Fibroblast of lung (primary cell): ENCODE measurements at regions not wholly inside any gene's neighbourhood (a gene's known extent, or its start where the extent isn't known, plus 50 kb on each side); places are given as distances from the start of the nearest gene placed in this dataset.

ENCODE experiments used
- DNase-seq, 2 donors: peaks; one replicate each; pipeline versions ENCODE4 v3.0.0 to v3.0.0-alpha.2; 2010; ENCODE audit warnings: low read depth in 2 of 2
- H2AFZ ChIP-seq: 2 replicates; pipeline ENCODE4 v1.5.1; 2012; ENCODE audit warnings: low read length, control low read depth, inconsistent platforms
- H3K27ac ChIP-seq: 2 replicates; pipeline ENCODE4 v1.5.1; 2011; ENCODE audit warnings: low read length, control low read depth; ENCODE audit not compliant: insufficient read depth
- H3K27me3 ChIP-seq: 2 replicates; pipeline ENCODE4 v1.5.1; 2011; ENCODE audit warnings: mild to moderate bottlenecking, low read length; ENCODE audit not compliant: control insufficient read depth, insufficient read depth
- H3K36me3 ChIP-seq: 2 replicates; pipeline ENCODE4 v1.5.1; 2011; ENCODE audit warnings: low read length; ENCODE audit not compliant: control insufficient read depth, insufficient read depth
- H3K4me1 ChIP-seq: 2 replicates; pipeline ENCODE4 v1.5.1; 2011; ENCODE audit warnings: low read length; ENCODE audit not compliant: control insufficient read depth, insufficient read depth; ENCODE audit errors: extremely low read depth
- H3K4me2 ChIP-seq: 2 replicates; pipeline ENCODE4 v1.5.1; 2011; ENCODE audit warnings: low read length, control low read depth; ENCODE audit not compliant: insufficient read depth; ENCODE audit errors: extremely low read depth
- H3K4me3 ChIP-seq, 4 experiments: fragments of 200-600 bp in 1 of 4; sonication (generic) in 1 of 4; replicated peaks in 1 of 4; 2 replicates each; pipeline ENCODE4 v1.5.1; 2011 to 2016; ENCODE audit warnings: low read length in 4 of 4, low read depth in 3 of 4, mild to moderate bottlenecking in 3 of 4, control low read depth in 2 of 4, inconsistent platforms in 1 of 4, mixed read lengths in 1 of 4; ENCODE audit not compliant: insufficient read depth in 1 of 4; ENCODE audit errors: control extremely low read depth in 1 of 4
- H3K79me2 ChIP-seq: 2 replicates; pipeline ENCODE4 v1.5.1; 2012; ENCODE audit warnings: mild to moderate bottlenecking, low read length, inconsistent platforms; ENCODE audit not compliant: control insufficient read depth, insufficient read depth
- H3K9ac ChIP-seq: 2 replicates; pipeline ENCODE4 v1.5.1; 2011; ENCODE audit warnings: mild to moderate bottlenecking, low read length, control low read depth; ENCODE audit not compliant: insufficient read depth
- H3K9me3 ChIP-seq: 2 replicates; pipeline ENCODE4 v1.5.1; 2012; ENCODE audit warnings: low read depth, low read length; ENCODE audit not compliant: control insufficient read depth, insufficient read depth
- H4K20me1 ChIP-seq: 2 replicates; pipeline ENCODE4 v1.5.1; 2011; ENCODE audit warnings: low read length; ENCODE audit not compliant: control insufficient read depth, insufficient read depth; ENCODE audit errors: extremely low read depth
- EZH2 ChIP-seq: IDR thresholded peaks from 2 replicates; pipeline ENCODE4 v1.5.1; 2012; ENCODE audit warnings: low read length, control low read depth, mild to moderate bottlenecking; ENCODE audit errors: missing control alignments
- TF ChIP-seq, protein P1 (sequence below), 2 donors: IDR thresholded peaks in 1 of 2; conservative IDR thresholded peaks in 1 of 2; 1 replicate in 1 of 2; 2 replicates in 1 of 2; pipeline ENCODE4 v1.5.1; 2011 to 2012; ENCODE audit warnings: low read length in 2 of 2, control low read depth in 1 of 2, inconsistent platforms in 1 of 2, low read depth in 1 of 2, mild to moderate bottlenecking in 1 of 2

DNA sequence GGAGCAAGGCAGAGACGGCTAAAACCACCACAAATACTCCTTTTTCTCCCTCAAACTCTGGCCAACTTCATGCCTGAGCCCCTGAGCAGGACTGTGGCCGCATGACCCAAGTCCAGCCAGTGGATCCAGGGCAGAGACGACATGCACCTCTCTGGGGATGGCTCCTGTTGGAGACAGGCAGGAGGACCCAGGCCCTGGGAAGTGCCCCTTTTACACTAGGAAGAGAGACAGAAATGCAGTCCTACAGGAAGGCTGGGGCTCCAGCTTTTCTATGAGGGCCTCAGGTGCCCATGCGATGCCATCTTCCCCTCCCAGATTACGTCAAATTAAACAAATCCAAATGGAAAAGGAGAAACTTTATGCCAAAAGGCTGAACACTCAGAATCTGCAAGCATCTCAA, 498.0 kb downstream of the BRD1 start:
- Histone ChIP-seq H3K9ac (no peak overlapping the region), H3K27ac (no peak overlapping the region), H3K79me2 (no peaks in the 10 kb centered on the region), H4K20me1 (no peaks in the 10 kb centered on the region), H3K9me3 (no peaks in the 10 kb centered on the region), H3K36me3 (no peaks in the 10 kb centered on the region), H3K4me2 (no peak overlapping the region), H2AFZ (no peak overlapping the region), H3K4me1 (no peaks in the 10 kb centered on the region), H3K27me3 (no peaks in the 10 kb centered on the region), H3K4me3 (no peak overlapping the region)
- DNase-seq: no peak
- no peak for TF ChIP-seq EZH2
- TF ChIP-seq, protein P1, sequence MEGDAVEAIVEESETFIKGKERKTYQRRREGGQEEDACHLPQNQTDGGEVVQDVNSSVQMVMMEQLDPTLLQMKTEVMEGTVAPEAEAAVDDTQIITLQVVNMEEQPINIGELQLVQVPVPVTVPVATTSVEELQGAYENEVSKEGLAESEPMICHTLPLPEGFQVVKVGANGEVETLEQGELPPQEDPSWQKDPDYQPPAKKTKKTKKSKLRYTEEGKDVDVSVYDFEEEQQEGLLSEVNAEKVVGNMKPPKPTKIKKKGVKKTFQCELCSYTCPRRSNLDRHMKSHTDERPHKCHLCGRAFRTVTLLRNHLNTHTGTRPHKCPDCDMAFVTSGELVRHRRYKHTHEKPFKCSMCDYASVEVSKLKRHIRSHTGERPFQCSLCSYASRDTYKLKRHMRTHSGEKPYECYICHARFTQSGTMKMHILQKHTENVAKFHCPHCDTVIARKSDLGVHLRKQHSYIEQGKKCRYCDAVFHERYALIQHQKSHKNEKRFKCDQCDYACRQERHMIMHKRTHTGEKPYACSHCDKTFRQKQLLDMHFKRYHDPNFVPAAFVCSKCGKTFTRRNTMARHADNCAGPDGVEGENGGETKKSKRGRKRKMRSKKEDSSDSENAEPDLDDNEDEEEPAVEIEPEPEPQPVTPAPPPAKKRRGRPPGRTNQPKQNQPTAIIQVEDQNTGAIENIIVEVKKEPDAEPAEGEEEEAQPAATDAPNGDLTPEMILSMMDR (conservative IDR thresholded peaks at IDR 0.05 in 1 of 2, IDR thresholded peaks at IDR 0.05 in 1 of 2; ENCODE audit: low read depth in 1 of 2, low read length in 2 of 2): no peak

DNA sequence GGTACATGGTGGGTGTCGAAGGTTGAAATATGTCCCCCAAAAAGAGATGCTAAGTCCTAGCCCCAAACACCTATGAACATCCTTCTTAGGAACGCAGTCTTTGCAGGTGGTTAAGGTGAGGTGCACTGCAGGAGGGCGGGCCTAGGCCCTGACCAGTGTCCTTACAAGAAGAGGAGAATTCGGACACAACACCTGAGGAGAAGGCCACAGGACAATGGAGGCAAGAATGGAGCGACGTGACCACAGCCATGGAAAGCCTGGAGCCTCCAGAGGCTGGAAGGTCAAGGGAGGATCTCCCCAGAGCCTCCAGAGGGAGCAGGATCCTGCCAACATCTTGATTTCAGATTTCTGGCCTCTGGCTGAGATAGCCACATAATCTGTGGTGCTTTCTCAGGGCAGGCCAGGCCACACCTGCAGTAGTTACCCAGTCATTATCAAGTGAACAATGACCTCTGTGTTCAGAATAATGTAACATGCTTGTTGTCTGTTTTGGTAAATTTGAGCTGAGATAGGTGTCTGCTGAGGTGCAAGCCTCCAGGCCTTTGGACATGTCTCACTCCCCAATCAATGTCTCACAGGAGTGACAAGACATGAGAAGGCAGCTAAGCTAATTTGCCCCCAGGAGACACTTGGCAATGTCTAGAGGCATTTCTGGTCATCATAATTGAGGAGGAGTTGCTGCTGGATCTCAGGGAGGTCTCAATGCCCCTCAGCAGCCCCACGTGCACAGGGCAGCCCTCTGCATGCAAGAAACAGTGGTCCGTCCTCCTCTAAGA, 498.9 kb downstream of the BRD1 start:
- Histone ChIP-seq H3K4me2 (no peak overlapping the region), H3K9ac (no peak overlapping the region), H3K27ac (no peak overlapping the region), H3K9me3 (no peaks in the 10 kb centered on the region), H3K36me3 (no peaks in the 10 kb centered on the region), H3K27me3 (no peaks in the 10 kb centered on the region), H3K79me2 (no peaks in the 10 kb centered on the region), H3K4me1 (no peaks in the 10 kb centered on the region), H2AFZ (no peak overlapping the region), H3K4me3 (no peak overlapping the region), H4K20me1 (no peaks in the 10 kb centered on the region)
- DNase-seq: no peak
- TF ChIP-seq, protein P1 (conservative IDR thresholded peaks at IDR 0.05 in 1 of 2, IDR thresholded peaks at IDR 0.05 in 1 of 2; ENCODE audit: low read depth in 1 of 2, low read length in 2 of 2): no peak
- TF ChIP-seq EZH2: no peak

DNA sequence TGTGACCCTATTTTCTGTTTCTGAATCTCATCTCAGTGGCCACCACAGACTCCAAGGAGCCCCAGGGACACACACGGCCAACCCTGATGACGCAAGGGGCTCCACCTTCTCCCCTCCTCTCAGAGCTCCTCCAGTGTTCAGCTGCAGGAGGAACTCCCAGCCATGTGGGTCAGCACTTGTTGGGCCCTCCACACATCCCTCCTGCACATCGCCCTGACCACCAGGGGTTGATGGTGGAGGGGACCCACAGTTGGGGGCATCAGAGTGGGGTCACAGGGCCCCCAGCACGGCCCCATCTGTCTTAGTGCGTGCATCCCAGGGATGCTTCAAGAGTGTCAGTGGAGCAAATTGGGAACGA, 499.6 kb downstream of the BRD1 start:
- no peak overlapping the region for H3K27ac ChIP-seq
- H4K20me1 ChIP-seq: no peaks in the 10 kb centered on the region
- no peak overlapping the region for H2AFZ ChIP-seq
- no peaks in the 10 kb centered on the region for H3K9me3 ChIP-seq
- H3K79me2 ChIP-seq: no peaks in the 10 kb centered on the region
- H3K4me1 ChIP-seq: no peaks in the 10 kb centered on the region
- no peaks in the 10 kb centered on the region for H3K27me3 ChIP-seq
- TF ChIP-seq, protein P1 (conservative IDR thresholded peaks at IDR 0.05 in 1 of 2, IDR thresholded peaks at IDR 0.05 in 1 of 2; ENCODE audit: low read depth in 1 of 2, low read length in 2 of 2): no peak
- no peak for TF ChIP-seq EZH2
- H3K4me2 ChIP-seq: no peak overlapping the region
- H3K9ac ChIP-seq: no peak overlapping the region
- no peaks in the 10 kb centered on the region for H3K36me3 ChIP-seq
- H3K4me3 ChIP-seq: no peak overlapping the region
- DNase-seq: no peak
